ENCODE measurements at regions not wholly inside any gene's neighbourhood (a gene's known extent, or its start where the extent isn't known, plus 50 kb on each side); places are given as distances from the start of the nearest gene placed in this dataset.

DNA sequence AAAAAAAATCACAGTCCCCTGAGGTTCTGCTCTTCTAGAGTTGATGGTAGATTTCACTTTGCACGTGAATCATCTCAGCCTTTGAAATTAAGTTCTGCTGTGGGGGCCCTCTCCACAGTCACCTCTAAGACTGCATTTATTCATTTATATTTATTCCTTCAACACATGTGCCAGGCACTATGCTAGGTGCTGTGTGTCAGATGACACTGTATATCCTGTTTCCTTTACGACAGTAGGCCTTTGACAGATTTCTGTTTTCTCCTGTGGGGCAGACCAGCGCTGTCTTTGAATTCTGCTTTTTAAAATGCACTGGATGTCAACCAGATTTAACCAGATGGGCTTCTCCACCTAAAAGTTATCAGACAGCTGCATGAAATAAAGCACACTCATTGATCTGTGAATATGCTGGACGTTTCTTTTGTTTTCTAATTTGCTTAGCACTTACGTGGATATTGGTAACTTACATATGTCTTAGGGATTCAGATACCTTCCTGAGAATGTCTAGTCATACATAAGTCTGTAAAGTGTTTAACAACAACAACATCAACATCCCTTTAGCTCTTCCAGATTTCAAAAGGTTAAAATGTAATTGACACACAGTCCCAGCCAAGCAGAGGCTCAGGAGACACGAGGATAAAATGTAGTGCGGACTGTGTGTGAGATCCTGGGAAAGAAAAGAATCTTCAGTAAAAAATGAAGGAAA, 525.5 kb upstream of the MCTP2 start:
- TF ChIP-seq EZH2phosphoT487 (IDR thresholded peaks at IDR 0.05; ENCODE audit: borderline replicate concordance) = no peak
- TF ChIP-seq, protein P1, sequence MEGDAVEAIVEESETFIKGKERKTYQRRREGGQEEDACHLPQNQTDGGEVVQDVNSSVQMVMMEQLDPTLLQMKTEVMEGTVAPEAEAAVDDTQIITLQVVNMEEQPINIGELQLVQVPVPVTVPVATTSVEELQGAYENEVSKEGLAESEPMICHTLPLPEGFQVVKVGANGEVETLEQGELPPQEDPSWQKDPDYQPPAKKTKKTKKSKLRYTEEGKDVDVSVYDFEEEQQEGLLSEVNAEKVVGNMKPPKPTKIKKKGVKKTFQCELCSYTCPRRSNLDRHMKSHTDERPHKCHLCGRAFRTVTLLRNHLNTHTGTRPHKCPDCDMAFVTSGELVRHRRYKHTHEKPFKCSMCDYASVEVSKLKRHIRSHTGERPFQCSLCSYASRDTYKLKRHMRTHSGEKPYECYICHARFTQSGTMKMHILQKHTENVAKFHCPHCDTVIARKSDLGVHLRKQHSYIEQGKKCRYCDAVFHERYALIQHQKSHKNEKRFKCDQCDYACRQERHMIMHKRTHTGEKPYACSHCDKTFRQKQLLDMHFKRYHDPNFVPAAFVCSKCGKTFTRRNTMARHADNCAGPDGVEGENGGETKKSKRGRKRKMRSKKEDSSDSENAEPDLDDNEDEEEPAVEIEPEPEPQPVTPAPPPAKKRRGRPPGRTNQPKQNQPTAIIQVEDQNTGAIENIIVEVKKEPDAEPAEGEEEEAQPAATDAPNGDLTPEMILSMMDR (conservative IDR thresholded peaks at IDR 0.05; ENCODE audit: low read length) = no peak

Data from Loucy (cell line).